ENCODE measurements at regions not wholly inside any gene's neighbourhood (a gene's known extent, or its start where the extent isn't known, plus 50 kb on each side); places are given as distances from the start of the nearest gene placed in this dataset.
"Not testable (repeated sequence)": the region's sequence is repeated elsewhere in the genome, so short reads cannot be mapped to it uniquely, and the experiment has no call there.

DNA sequence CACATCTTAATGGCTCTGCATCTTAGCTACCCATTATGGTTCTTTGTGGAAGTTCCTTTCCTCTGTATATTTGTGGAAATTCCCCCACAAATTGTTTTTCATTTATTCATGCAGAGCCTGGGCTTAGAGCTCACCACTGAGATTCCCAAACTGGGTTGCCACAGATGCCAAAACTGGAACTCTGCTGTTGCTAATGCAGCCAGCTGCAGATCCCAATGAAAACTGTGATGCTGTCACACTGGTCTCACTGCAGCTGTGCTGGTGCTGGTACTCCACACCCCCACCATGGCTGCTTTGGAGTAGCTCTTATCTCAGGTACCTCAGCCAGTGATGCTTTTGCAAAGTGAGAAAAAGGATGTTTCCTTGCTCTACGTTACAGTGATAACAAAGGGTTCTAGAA is 87.7 kb downstream of the DCK start:
- H3K4me1 Mint-ChIP-seq = no peaks in the 10 kb centered on the region
- H3K9me3 Mint-ChIP-seq = no peaks in the 10 kb centered on the region
- H3K27ac Mint-ChIP-seq = no peak overlapping the region
- no peaks in the 10 kb centered on the region for H3K36me3 Mint-ChIP-seq
- peaks cover 2% of the 10 kb centered on the region for H3K27me3 Mint-ChIP-seq
- no peak overlapping the region for H3K4me3 Mint-ChIP-seq
- DNase-seq (ENCODE audit: low spot score in 2 of 2) (no peak), ATAC-seq (ENCODE audit: low read depth) (no peak)

DNA sequence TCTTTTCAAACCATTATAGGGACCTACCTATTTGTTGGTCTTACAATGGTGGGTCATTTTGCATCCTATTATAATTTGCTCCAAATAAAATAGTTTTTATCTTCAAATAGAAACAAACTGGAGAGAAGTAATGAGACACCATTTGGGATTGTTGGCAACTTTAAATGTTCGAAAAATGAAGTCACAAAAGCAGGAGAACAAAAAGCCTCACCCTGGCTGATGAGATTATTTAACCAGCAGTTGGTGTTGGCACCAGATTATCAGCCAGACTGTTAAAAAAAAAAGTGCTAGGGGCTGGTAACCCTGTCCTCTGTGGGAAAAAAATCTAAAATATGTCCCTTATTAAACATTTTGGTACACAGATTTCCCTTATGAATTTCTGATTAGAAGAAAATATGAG is 100.3 kb downstream of the DCK start:
- Mint-ChIP-seq H3K9me3 (peaks cover 1% of the 10 kb centered on the region), H3K4me3 (no peak overlapping the region), H3K27ac (no peak overlapping the region), H3K4me1 (peaks cover 7% of the 10 kb centered on the region), H3K27me3 (peaks cover 15% of the 10 kb centered on the region), H3K36me3 (peaks cover 4% of the 10 kb centered on the region)
- ATAC-seq (ENCODE audit: low read depth) (no peak), DNase-seq (ENCODE audit: low spot score in 2 of 2) (no peak)

DNA sequence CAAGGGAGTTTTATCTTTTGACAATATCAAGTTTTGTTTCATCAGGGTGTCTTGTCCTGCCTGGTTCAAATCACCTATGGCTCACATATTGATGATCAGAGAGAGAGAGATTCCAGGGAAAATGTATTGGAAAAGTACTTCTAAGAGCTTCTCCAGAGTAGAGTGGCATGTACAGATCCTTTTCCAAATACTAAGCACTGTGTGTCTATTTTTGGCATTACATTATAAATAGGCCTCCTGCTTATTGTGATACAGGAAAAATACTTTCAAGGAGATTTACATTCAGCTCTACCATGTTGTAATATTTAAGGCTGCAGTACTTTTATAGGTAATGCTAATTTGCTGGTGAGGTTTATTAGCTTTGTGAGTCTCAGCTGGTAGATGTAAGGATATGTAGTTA is 100.8 kb downstream of the DCK start:
- ATAC-seq (ENCODE audit: low read depth) = no peak
- peaks cover 14% of the 10 kb centered on the region for H3K27me3 Mint-ChIP-seq
- peaks cover 7% of the 10 kb centered on the region for H3K4me1 Mint-ChIP-seq
- no peak overlapping the region for H3K4me3 Mint-ChIP-seq
- no peak overlapping the region for H3K27ac Mint-ChIP-seq
- H3K36me3 Mint-ChIP-seq = peaks cover 4% of the 10 kb centered on the region
- DNase-seq (ENCODE audit: low spot score in 2 of 2) = no peak
- H3K9me3 Mint-ChIP-seq = peaks cover 1% of the 10 kb centered on the region

DNA sequence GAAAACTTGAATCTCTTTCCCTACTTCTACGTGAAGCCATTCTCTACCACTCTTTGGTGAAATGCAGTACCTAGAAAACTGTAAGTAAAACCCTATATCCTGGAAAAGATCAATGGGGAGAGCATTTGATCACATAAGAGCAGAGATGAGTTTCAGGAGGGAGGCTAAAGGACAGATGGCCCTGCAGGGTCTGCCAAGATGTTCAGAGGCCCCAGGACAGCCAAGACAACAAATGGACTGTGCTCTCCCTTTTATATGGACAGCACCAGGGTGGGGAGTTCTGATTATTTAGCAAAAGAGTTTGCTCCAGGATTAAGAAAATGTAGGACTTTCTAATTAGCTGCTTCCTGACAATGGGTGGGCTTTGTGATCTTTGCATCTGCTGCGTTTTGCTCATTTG is 101.7 kb downstream of the DCK start:
- H3K9me3 Mint-ChIP-seq = peaks cover 1% of the 10 kb centered on the region
- peaks cover 17% of the 10 kb centered on the region for H3K27me3 Mint-ChIP-seq
- no peak overlapping the region for H3K27ac Mint-ChIP-seq
- DNase-seq (ENCODE audit: low spot score in 2 of 2) (no peak), ATAC-seq (ENCODE audit: low read depth) (no peak)
- peaks cover 4% of the 10 kb centered on the region for H3K36me3 Mint-ChIP-seq
- peaks cover 7% of the 10 kb centered on the region for H3K4me1 Mint-ChIP-seq
- no peak overlapping the region for H3K4me3 Mint-ChIP-seq

DNA sequence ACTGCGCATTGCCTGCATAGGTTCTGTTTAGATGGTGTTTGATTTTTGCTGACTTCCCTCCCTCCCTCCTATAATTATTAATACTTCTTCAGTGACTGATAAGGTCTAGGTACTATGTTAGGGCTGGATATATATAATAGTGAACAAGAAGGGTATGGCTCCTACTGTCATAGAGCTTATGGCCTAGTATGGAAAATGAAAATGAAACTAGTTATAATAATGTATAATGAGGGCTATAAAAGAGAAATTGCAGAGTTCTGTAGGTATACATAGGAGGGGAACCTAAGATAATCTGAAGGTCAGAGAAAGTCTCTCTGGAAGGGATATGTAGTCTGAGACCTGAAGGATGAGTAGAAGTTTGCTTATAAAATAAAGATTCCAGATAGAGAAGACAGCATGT is 102.1 kb downstream of the DCK start:
- peaks cover 17% of the 10 kb centered on the region for H3K27me3 Mint-ChIP-seq
- peaks cover 7% of the 10 kb centered on the region for H3K4me1 Mint-ChIP-seq
- DNase-seq (ENCODE audit: low spot score in 2 of 2) = no peak
- H3K4me3 Mint-ChIP-seq = no peak overlapping the region
- H3K27ac Mint-ChIP-seq = no peak overlapping the region
- no peak for ATAC-seq (ENCODE audit: low read depth)
- peaks cover 4% of the 10 kb centered on the region for H3K36me3 Mint-ChIP-seq
- H3K9me3 Mint-ChIP-seq = peaks cover 1% of the 10 kb centered on the region

DNA sequence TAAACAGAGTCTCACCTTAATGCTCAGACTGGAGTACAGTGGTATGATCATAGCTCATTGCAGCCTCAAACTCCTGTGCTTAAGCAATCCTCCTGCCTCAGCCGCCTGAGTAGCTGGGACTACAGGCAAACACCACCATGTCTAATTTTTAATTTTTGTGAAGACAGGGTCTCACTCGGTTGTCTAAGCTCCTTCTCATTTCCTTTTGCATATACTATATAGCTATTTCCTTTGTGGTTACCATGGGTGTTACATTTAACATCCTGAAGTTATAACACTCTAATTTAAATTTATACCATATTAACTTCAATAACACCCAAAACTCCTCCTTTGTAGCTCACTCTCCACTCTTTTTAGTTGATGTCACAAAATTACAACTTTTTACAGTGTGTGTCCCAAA is 114.3 kb downstream of the DCK start:
- no peaks in the 10 kb centered on the region for H3K36me3 Mint-ChIP-seq

DNA sequence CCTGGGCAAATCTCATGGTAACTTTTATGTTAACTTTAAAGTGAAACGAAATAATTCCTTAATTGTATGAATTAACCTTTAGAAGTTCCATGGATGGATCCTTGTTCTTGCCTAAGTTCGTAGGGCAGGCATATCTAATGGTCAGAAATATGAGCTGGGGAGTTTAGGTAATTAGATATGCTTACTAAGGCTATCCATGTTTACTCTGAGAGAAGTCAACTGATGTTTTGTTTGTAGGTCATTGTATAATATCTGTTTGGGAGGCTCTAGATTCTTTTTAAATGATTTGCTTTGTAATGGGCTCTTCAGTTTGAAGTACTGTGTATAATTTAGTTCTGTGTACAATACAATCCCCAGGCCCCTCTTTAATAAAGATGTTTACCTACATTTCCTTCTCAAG is 117.0 kb downstream of the DCK start:
- no peak for ATAC-seq (ENCODE audit: low read depth)
- no peaks in the 10 kb centered on the region for H3K27me3 Mint-ChIP-seq
- no peak for DNase-seq (ENCODE audit: low spot score in 2 of 2)
- H3K36me3 Mint-ChIP-seq = no peaks in the 10 kb centered on the region
- no peaks in the 10 kb centered on the region for H3K9me3 Mint-ChIP-seq
- peaks cover 5% of the 10 kb centered on the region for H3K4me1 Mint-ChIP-seq
- H3K4me3 Mint-ChIP-seq = no peak overlapping the region
- H3K27ac Mint-ChIP-seq = no peak overlapping the region

More for the DNA sequence above, 114.3 kb downstream of the DCK start:
- Mint-ChIP-seq H3K9me3 (no peaks in the 10 kb centered on the region), H3K27me3 (no peaks in the 10 kb centered on the region), H3K4me1 (peaks cover 5% of the 10 kb centered on the region), H3K4me3 (no peak overlapping the region), H3K27ac (no peak overlapping the region)
- no peak for DNase-seq (ENCODE audit: low spot score in 2 of 2)
- no peak for ATAC-seq (ENCODE audit: low read depth)

DNA sequence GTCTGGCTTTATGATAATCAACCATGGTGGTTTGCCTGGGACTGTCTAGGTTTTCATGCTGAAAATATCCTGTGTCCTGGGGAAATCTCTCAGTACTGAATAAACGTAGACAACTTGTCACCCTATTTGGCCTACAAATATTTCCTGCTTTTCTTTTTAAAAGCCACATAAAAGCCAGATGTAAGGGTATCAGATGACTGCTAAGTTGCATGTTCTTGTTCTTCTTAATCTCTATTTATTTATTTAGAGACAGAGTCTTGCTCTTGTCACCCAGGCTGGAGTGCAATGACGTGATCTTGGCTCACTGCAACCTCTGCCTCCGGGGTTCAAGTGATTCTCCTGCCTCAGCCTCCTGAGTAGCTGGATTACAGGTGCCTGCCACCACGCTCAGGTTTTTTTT is 117.7 kb downstream of the DCK start:
- not testable (repeated sequence) for DNase-seq (ENCODE audit: low spot score in 2 of 2); H3K27me3 Mint-ChIP-seq; H3K4me1 Mint-ChIP-seq; H3K36me3 Mint-ChIP-seq; H3K9me3 Mint-ChIP-seq; H3K27ac Mint-ChIP-seq; ATAC-seq (ENCODE audit: low read depth); H3K4me3 Mint-ChIP-seq

DNA sequence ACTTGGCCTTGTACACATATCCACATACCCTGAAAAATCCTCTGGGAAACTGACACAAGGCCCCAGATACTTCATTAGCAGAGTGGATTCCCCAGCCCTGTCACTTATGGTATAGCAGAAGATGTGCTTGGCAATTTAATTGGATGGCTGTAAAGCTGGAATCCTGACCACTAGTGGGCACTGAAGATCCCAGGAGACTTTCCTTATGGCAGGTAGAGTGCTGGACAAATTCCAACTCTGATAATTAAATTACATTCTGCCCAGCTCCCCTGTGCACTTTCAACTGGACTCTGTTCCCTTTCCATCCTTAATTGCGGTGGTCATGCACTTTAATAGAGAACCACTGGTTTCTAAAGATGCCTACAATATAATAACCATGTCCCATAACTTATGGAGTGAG is 119.8 kb downstream of the DCK start:
- ATAC-seq (ENCODE audit: low read depth) (no peak), DNase-seq (ENCODE audit: low spot score in 2 of 2) (no peak)
- no peak overlapping the region for H3K4me3 Mint-ChIP-seq
- no peak overlapping the region for H3K27ac Mint-ChIP-seq
- no peaks in the 10 kb centered on the region for H3K27me3 Mint-ChIP-seq
- H3K9me3 Mint-ChIP-seq = no peaks in the 10 kb centered on the region
- no peaks in the 10 kb centered on the region for H3K4me1 Mint-ChIP-seq
- no peaks in the 10 kb centered on the region for H3K36me3 Mint-ChIP-seq

DNA sequence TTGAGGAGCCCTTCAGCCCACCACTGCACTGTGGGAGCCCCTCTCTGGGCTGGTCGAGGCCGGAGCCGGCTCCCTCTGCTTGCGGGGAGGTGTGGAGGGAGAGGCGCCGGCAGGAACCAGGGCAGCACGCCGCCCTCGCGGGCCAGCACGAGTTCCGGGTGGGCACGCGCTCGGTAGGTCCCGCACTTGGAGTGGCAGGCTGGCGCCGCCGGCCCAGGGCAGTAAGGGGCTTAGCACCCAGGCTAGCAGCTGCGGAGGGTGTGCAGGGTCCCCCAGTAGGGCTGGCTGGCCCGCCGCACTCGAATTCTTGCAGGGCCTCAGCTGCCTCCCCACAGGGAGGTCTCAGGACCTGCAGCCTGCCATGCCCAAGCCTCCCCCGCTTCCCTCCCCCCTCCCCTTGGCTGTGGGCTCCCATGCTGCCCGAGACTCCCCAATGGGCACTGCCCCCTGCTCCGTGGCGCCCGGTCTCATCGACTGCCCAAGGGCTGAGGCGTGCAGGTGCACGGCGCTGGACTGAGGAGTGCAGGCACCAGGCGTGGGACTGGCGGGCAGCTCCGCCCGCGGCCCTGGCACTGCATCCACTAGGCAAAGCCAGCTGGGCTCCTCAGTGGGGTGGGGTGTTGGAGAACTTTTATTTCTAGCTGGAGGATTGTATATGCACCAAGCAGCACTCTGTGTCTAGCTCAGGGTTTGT is 127.5 kb downstream of the DCK start:
- H3K9me3 Mint-ChIP-seq = peaks cover 2% of the 10 kb centered on the region
- H3K4me1 Mint-ChIP-seq = no peaks in the 10 kb centered on the region
- ATAC-seq (ENCODE audit: low read depth) (no peak), DNase-seq (ENCODE audit: low spot score in 2 of 2) (no peak)
- no peaks in the 10 kb centered on the region for H3K36me3 Mint-ChIP-seq
- H3K27ac Mint-ChIP-seq = no peak overlapping the region
- peaks cover 3% of the 10 kb centered on the region for H3K27me3 Mint-ChIP-seq
- no peak overlapping the region for H3K4me3 Mint-ChIP-seq

DNA sequence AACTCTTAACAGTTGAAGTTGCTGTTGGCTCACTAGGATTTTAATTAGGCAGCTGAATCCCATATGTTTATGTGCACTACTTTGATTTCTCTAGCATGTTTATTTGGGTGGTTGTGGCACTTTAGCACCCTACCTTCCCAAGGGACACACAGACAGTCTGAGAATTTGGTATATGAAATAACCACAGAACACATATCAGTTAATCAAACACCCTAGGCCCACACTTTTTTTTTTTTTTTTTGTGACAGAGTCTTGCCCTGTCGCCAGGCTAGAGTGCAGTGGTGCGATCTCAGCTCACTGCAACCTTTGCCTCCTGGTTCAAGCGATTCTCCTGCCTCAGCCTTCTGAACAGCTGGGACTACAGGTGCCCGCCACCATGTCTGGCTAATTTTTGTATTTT is 130.5 kb downstream of the DCK start:
- no peak overlapping the region for H3K4me3 Mint-ChIP-seq
- no peak for ATAC-seq (ENCODE audit: low read depth)
- H3K4me1 Mint-ChIP-seq = no peaks in the 10 kb centered on the region
- H3K27me3 Mint-ChIP-seq = peaks cover 5% of the 10 kb centered on the region
- DNase-seq (ENCODE audit: low spot score in 2 of 2) = no peak
- peaks cover 2% of the 10 kb centered on the region for H3K9me3 Mint-ChIP-seq
- no peak overlapping the region for H3K27ac Mint-ChIP-seq
- no peaks in the 10 kb centered on the region for H3K36me3 Mint-ChIP-seq

DNA sequence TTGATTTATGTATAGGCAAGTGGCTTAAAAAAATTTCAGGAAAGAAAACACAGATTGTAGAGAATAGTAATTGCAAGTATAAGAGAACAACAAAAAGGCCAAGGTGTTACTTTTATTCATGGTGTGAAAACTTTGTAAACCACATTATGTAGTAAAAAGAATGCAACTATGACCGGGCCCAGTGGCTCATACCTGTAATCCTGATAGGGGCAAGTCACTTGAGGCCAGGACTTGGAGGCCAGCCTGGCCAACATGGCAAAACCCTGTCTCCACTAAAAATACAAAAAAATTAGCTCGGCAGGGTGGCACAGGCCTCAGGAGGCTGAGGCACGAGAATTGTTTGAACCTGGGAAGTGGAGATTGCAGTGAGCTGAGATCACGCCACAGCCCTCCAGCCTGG is 131.7 kb downstream of the DCK start:
- Mint-ChIP-seq H3K36me3 (no peaks in the 10 kb centered on the region), H3K4me3 (no peak overlapping the region), H3K4me1 (no peaks in the 10 kb centered on the region), H3K27ac (no peak overlapping the region), H3K27me3 (peaks cover 5% of the 10 kb centered on the region), H3K9me3 (peaks cover 2% of the 10 kb centered on the region)
- ATAC-seq (ENCODE audit: low read depth) (no peak), DNase-seq (ENCODE audit: low spot score in 2 of 2) (no peak)

DNA sequence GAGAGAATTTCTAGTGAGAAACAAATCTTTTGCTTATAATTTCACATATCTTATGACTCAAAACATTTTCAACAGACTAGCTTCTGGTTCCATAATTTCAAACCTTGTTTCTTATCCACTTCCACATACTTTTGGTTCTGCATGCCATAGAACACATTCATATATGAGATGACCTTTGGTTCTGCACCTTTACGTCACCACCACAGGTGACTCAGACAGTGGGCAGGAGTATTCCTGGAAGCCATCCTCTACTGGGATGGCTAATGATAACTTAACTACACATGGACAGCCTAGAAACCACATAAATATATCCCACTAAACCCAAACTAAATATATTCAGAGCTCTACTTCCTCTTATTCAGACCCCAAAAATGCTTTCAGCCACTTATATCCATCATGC is 133.3 kb downstream of the DCK start:
- Mint-ChIP-seq H3K4me3 (no peak overlapping the region), H3K36me3 (no peaks in the 10 kb centered on the region), H3K27ac (no peak overlapping the region)

DNA sequence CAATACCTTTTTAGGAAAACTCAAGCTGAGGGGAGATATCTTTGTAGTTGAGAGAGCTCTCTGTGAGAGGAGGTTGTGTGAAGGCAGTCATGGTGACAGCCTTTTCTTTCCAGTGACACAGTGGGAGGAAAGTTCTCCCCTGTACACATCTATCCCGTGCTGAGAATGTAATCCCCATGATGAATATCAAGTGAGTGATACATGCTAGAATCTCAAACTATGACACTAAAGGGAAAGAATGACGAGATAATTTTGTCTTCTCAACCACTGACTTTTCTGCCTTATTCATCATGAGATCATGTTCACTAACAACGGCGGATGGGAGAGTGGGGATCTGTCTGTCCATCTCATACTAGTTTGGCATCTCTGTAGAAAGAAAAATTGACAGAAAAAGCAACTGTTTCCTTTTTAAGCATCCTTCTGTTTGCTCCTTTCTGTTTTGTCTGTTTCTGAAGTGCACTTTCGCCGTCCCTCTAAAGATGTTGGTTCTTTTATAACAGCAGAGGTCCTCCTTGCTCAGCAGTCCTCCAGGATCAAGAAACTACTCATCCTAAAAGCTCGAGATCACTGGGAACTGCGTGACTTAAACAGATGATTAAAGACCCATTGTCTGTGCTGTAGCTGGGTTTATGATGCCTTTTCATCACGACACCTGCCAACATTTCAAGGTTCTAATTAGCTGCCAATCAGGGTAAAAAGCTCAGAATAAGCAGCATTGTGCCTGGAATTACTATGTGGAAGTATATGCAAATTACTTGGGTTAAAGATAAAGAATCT is 137.6 kb downstream of the DCK start:
- Mint-ChIP-seq H3K27ac (no peak overlapping the region), H3K9me3 (no peaks in the 10 kb centered on the region), H3K36me3 (no peaks in the 10 kb centered on the region), H3K4me1 (no peaks in the 10 kb centered on the region), H3K27me3 (peaks cover 2% of the 10 kb centered on the region), H3K4me3 (no peak overlapping the region)
- DNase-seq (ENCODE audit: low spot score in 2 of 2) = no peak
- no peak for ATAC-seq (ENCODE audit: low read depth)

More for the DNA sequence above, 133.3 kb downstream of the DCK start:
- ATAC-seq (ENCODE audit: low read depth) (no peak), DNase-seq (ENCODE audit: low spot score in 2 of 2) (no peak)
- H3K27me3 Mint-ChIP-seq = peaks cover 4% of the 10 kb centered on the region
- no peaks in the 10 kb centered on the region for H3K4me1 Mint-ChIP-seq
- peaks cover under 1% of the 10 kb centered on the region for H3K9me3 Mint-ChIP-seq

DNA sequence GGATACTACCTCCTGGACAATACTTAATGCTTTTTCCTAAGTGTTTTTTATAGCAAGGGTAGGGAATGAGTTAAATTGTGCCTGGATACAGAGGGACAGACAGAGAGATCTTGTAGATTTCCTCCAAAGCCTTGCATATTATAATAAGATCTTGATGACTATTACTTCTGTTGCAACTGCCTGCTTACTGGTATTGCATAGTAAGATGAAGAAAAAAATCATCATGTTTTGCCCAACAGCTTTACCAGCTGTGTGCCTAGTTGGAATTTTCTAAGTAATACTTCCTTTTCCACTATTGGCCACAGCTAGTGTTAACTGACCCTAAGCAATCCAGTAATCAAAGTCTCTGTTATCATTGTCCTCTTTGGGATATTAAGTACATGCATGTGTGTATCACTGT is 139.0 kb downstream of the DCK start:
- Mint-ChIP-seq H3K27me3 (peaks cover 4% of the 10 kb centered on the region), H3K27ac (no peak overlapping the region), H3K36me3 (no peaks in the 10 kb centered on the region), H3K4me1 (no peaks in the 10 kb centered on the region), H3K9me3 (no peaks in the 10 kb centered on the region), H3K4me3 (no peak overlapping the region)
- ATAC-seq (ENCODE audit: low read depth) (no peak), DNase-seq (ENCODE audit: low spot score in 2 of 2) (no peak)
